Tibial nerve (tissue), 4 donors: ENCODE measurements at regions not wholly inside any gene's neighbourhood (a gene's known extent, or its start where the extent isn't known, plus 50 kb on each side); places are given as distances from the start of the nearest gene placed in this dataset.

ENCODE experiments used
- DNase-seq, 2 donors: peaks; one replicate each; pipeline ENCODE4 v3.0.0-alpha.2; 2019; ENCODE audit warnings: low spot score in 2 of 2
- H3K27ac ChIP-seq, 4 donors: fragments of 200-600 bp; sonication (generic) in 3 of 4; one replicate each; pipeline ENCODE4 v1.5.1; 2017 to 2019; ENCODE audit warnings: mild to moderate bottlenecking in 1 of 4
- H3K27me3 ChIP-seq, 2 donors: fragments of 200-600 bp; sonication (generic) in 1 of 2; one replicate each; pipeline versions ENCODE4 v1.5.1 to v1.6.0; 2017 to 2019
- H3K36me3 ChIP-seq, 3 donors: fragments of 200-600 bp; sonication (generic); one replicate each; pipeline ENCODE4 v1.5.1; 2018 to 2019
- H3K4me1 ChIP-seq, 4 donors: fragments of 200-600 bp; sonication (generic) in 3 of 4; one replicate each; pipeline ENCODE4 v1.5.1; 2017 to 2019
- H3K4me3 ChIP-seq, 4 donors: fragments of 200-600 bp; sonication (generic) in 3 of 4; one replicate each; pipeline ENCODE4 v1.5.1; 2017 to 2019; ENCODE audit warnings: mild to moderate bottlenecking in 1 of 4, moderate library complexity in 1 of 4
- H3K9me3 ChIP-seq, 4 donors: fragments of 200-600 bp; sonication (generic) in 3 of 4; one replicate each; pipeline ENCODE4 v1.5.1; 2017 to 2019
- CTCF ChIP-seq, 5 experiments: fragments of 200-600 bp in 3 of 5; fragments of 450-650 bp in 2 of 5; sonication (generic) in 3 of 5; IDR thresholded peaks; one replicate each; pipeline ENCODE4 v1.5.1; 2016 to 2019; ENCODE audit warnings: antibody characterized with exemption in 5 of 5, mild to moderate bottlenecking in 3 of 5, moderate library complexity in 2 of 5
- EP300 ChIP-seq, 2 donors: sonication (generic); formaldehyde crosslinking; IDR thresholded peaks; one replicate each; pipeline ENCODE4 v1.6.1; 2017; ENCODE audit warnings: antibody characterized with exemption in 2 of 2, mild to moderate bottlenecking in 1 of 2
- POLR2A ChIP-seq, 2 donors: fragments of 450-650 bp; IDR thresholded peaks; one replicate each; pipeline ENCODE4 v1.6.1; 2017; ENCODE audit warnings: antibody characterized with exemption in 2 of 2, mild to moderate bottlenecking in 2 of 2, moderate library complexity in 2 of 2
- WGBS, 2 donors: methylation state at CpG; one replicate each; pipeline ENCODE4 v1.1.5; 2018; 5-methylcytosine and 5-hydroxymethylcytosine counted together

GRCh38 chr2:143988082-143988481 is 531.8 kb downstream of the ZEB2 start:
- Histone ChIP-seq H3K9me3 (peaks cover 0 to 19% (median 0%) of the 10 kb centered on the region in 4 donors), H3K4me1 (no peaks in the 10 kb centered on the region), H3K27ac (no peak overlapping the region), H3K27me3 (no peaks in the 10 kb centered on the region), H3K36me3 (peaks cover 0 to 11% (median 0%) of the 10 kb centered on the region in 3 donors), H3K4me3 (no peak overlapping the region)
- 100% methylated on average over 1 of the region's 1 CpG for WGBS, 2 donors
- no peak for DNase-seq
- TF ChIP-seq CTCF (IDR thresholded peaks at IDR 0.05) (no peak), POLR2A (IDR thresholded peaks at IDR 0.05) (no peak), EP300 (IDR thresholded peaks at IDR 0.05) (no peak)

GRCh38 chr2:143981428-143981827 is 538.5 kb downstream of the ZEB2 start:
- Histone ChIP-seq H3K4me3 (no peak overlapping the region), H3K36me3 (peaks cover 0 to 11% (median 0%) of the 10 kb centered on the region in 3 donors), H3K27me3 (no peaks in the 10 kb centered on the region), H3K9me3 (peaks cover 0 to 8% (median 0%) of the 10 kb centered on the region in 4 donors), H3K27ac (no peak overlapping the region), H3K4me1 (no peaks in the 10 kb centered on the region)
- TF ChIP-seq EP300 (IDR thresholded peaks at IDR 0.05) (no peak), CTCF (IDR thresholded peaks at IDR 0.05) (no peak), POLR2A (IDR thresholded peaks at IDR 0.05) (no peak)
- DNase-seq: no peak
- 82 to 84% methylated on average over 2 of the region's 2 CpGs for WGBS, 2 donors

- no peaks in the 10 kb centered on the region for H3K4me1 ChIP-seq
- no peak overlapping the region for H3K4me3 ChIP-seq
- no peaks in the 10 kb centered on the region for H3K9me3 ChIP-seq
- no peak for TF ChIP-seq POLR2A (IDR thresholded peaks at IDR 0.05)
- no peak for TF ChIP-seq CTCF (IDR thresholded peaks at IDR 0.05)
- no peak for TF ChIP-seq EP300 (IDR thresholded peaks at IDR 0.05)
- no peaks in the 10 kb centered on the region for H3K27me3 ChIP-seq
- no peak overlapping the region for H3K27ac ChIP-seq
- WGBS, 2 donors: 94 to 95% methylated on average over 6 of the region's 6 CpGs
- no peak for DNase-seq
- no peaks in the 10 kb centered on the region for H3K36me3 ChIP-seq
These were observed 542.6 kb downstream of the ZEB2 start for GRCh38 chr2:143977356-143977755.

GRCh38 chr2:143975216-143975615 is 544.7 kb downstream of the ZEB2 start:
- H3K4me3 ChIP-seq: no peak overlapping the region
- WGBS, 2 donors: 54 to 63% methylated on average over 1 of the region's 1 CpG
- no peak for TF ChIP-seq EP300 (IDR thresholded peaks at IDR 0.05)
- no peak for TF ChIP-seq CTCF (IDR thresholded peaks at IDR 0.05)
- TF ChIP-seq POLR2A (IDR thresholded peaks at IDR 0.05): no peak

GRCh38 chr2:143974262-143974661 is 545.7 kb downstream of the ZEB2 start:
- Histone ChIP-seq H3K4me1 (no peaks in the 10 kb centered on the region), H3K27me3 (no peaks in the 10 kb centered on the region), H3K4me3 (no peak overlapping the region), H3K36me3 (no peaks in the 10 kb centered on the region), H3K27ac (no peak overlapping the region), H3K9me3 (no peaks in the 10 kb centered on the region)
- WGBS, 2 donors: 91 to 96% methylated on average over 1 of the region's 1 CpG
- DNase-seq: no peak
- no peak for TF ChIP-seq CTCF (IDR thresholded peaks at IDR 0.05)
- TF ChIP-seq EP300 (IDR thresholded peaks at IDR 0.05): no peak
- no peak for TF ChIP-seq POLR2A (IDR thresholded peaks at IDR 0.05)

More at GRCh38 chr2:143975216-143975615, 544.7 kb downstream of the ZEB2 start:
- no peaks in the 10 kb centered on the region for H3K9me3 ChIP-seq
- no peaks in the 10 kb centered on the region for H3K36me3 ChIP-seq
- DNase-seq: no peak
- no peak overlapping the region for H3K27ac ChIP-seq
- H3K4me1 ChIP-seq: no peaks in the 10 kb centered on the region
- no peaks in the 10 kb centered on the region for H3K27me3 ChIP-seq
